Mucosa of gallbladder (tissue), 1 donor: ENCODE measurements at regions not wholly inside any gene's neighbourhood (a gene's known extent, or its start where the extent isn't known, plus 50 kb on each side); places are given as distances from the start of the nearest gene placed in this dataset.

Experiments used
- DNase-seq: peaks from one replicate; pipeline ENCODE4 v3.0.0-alpha.2; 2020; ENCODE audit warnings: low spot score
- donor health status: DM: no; HTN: no; CAD: no.

- DNase-seq: no peak
Measured at GRCh38 chr5:145246961-145247744, 588.0 kb downstream of the PRELID2 start.

DNA sequence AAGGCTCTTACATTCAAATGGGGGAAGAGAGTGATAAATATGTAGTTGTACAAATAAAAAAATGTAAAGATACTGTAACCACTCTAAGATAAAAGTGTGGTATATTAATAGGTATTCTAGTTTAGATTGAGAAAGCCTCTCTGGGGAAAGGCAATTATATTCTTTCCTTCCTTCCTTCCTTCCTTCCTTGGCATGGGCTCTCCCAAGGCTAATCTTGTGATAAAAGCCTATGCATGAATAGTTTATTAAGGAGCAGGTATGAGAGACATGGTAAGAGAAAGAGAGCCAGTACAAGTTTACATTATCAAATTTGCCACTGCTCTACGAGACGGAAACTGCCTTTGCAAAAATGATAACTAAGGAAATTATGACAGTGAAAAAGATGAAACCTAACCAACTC, 588.8 kb downstream of the PRELID2 start:
- no peak for DNase-seq

DNA sequence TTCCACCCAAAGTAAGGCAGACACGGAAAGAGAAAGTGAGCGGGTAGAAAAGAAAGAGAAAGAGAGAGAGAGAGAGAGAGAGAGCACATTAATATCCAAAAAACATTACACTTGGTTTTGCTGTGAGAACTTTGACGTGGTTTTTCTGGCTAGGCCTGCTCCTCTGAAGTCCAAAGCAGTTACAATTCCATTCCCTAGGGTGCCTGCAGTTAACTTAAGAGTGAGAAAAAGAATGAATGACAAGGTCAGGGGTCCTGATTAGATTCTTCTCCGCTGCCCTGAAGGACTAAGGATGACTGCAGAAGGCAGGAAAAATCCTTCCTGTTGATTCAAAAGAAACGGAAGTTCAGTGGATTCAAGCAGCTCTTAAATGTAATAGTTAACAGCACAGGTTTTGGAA, 589.8 kb downstream of the PRELID2 start:
- DNase-seq: no peak

- DNase-seq: no peak
Measured at GRCh38 chr5:145244788-145245187, 590.4 kb downstream of the PRELID2 start.

GRCh38 chr5:145244251-145244650, 590.9 kb downstream of the PRELID2 start:
- DNase-seq: no peak

DNA sequence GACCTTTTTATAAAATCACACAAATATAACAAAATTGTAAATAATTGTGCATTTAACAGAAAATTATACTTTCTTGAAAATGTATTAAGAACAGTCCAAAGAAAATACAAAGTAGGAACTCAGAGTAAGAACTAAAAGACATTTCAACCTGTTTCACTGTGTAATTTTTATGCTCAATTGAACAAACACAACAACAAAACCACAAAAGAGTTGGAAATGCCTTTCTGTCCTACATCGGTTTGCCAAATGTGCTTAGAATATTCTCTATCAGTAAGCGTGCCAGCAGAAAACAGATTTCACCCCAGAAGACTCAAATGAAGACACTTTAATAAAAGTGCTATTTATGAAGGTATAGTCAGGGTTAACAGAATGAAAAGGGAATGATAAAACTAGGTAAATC, 592.1 kb downstream of the PRELID2 start:
- DNase-seq: no peak

DNA sequence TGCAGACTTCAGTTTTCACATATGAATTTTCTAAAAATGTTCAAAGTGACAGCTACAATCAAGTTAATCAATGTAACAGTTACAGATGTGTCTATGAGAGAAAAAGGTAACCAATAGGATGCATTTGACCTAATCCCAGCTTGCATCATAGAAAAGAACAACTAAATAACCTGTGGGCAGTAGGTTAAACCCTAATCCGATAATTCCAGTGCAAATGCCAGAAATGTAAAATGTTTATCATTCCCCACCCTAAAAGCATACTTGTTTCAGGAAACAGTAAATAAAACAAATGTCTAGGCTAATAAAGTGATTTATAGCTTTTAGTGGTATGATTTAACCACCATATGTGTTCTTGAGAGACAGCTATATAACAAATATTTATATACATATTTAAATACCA, 592.6 kb downstream of the PRELID2 start:
- DNase-seq: no peak

DNA sequence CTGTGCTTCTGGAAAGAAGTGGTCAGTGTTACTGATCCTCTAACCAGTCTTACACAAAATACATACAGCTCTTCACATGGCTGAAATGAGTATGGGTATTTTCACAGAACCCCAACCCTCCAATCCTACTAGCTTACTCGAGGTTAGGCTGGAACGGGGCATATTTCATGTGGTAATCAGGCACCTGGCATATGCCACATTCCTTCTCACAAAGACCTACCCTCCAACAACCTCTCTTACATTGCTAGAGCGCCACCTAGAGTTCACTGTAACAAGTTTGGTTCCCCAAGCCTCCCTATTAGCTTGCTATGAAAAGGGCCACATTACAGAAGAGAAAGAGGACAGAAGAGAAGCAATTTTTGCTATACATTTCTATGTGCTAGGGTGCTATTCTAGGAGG, 597.3 kb downstream of the PRELID2 start:
- DNase-seq: peak; percentile 18

GRCh38 chr5:145236983-145237382, 598.2 kb downstream of the PRELID2 start:
- DNase-seq: no peak

GRCh38 chr5:145236127-145236526, 599.0 kb downstream of the PRELID2 start:
- no peak for DNase-seq

DNA sequence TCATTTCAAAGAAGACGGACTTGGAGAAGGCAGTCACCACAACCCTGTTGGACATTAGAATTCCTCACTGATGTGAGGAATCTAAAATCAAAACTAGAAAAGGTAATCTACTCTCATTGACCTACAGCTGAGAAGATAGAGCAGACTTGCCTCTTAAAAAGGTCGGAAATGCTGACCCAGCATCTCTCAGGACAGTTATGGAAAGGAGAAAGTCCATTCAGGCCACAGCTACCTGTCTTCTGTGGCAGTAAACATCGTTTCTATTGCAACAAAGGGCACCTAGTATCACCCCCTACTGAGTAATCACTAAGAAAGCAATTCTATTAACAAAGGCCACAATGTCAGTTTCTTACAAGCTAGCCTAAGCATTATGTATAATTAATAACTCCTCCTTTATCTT, 601.7 kb downstream of the PRELID2 start:
- peak; percentile 36 for DNase-seq

GRCh38 chr5:145230781-145231180, 604.4 kb downstream of the PRELID2 start:
- no peak for DNase-seq

- no peak for DNase-seq
Measured at GRCh38 chr5:145228564-145228963, 606.6 kb downstream of the PRELID2 start.

DNA sequence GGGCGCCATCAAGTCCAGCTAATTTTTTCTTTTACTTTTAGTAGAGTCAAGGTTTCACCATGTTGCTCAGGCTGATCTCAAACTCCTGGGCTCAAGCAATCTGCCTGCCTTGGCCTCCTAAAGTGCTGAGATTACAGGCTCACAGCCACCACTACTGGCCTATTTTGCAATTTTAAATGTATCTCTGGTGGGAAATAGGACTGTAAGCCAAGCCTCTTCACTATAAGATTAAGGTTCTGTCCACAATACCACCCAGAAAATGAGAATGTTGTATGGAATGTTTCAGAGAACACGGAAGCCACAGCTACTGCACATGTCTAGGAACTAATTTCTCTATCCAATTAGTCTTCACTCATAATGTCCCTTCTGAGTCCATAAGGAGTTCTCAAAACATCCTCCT, 607.3 kb downstream of the PRELID2 start:
- no peak for DNase-seq

GRCh38 chr5:145226726-145227125, 608.4 kb downstream of the PRELID2 start:
- no peak for DNase-seq

DNA sequence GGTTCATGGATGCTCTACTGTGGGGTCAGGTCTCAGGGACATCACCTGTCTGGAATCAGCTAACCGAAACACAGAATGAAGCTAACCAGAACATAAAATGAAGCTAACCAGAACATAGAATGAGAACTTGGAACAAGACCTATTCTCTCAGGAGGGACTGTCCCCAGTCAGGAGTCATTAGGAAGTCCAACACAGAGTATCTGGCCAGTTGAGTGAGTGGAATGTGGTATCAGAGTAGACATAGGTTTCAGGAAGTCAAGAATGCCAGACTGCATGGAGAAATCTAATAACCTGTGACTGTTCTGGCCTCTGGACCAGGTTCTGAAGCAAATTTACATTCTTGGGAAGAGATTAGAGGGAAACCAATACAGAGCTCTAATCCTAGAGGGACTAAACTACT, 609.6 kb downstream of the PRELID2 start:
- no peak for DNase-seq

GRCh38 chr5:145223582-145223981, 611.6 kb downstream of the PRELID2 start:
- DNase-seq: no peak

- DNase-seq: no peak
Measured at GRCh38 chr5:145222622-145223021, 612.5 kb downstream of the PRELID2 start.

DNA sequence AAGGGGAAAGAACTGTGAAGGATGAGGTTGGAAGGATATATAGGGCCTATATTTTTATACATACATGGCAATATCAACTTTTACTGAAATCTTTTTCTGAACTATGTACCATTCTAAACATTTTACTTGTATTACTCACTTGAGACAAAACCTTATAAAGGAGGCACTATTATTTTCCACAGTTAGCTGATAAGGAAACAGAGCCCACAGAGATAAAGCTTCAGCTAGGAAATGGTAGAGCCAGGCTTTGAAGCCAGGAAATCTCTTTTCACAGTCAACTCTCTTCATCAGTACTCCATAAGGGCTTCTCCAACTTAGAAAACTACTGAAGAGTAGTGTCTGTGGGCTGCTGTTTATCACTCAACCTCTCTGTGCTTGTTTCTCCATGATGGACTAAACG, 613.7 kb downstream of the PRELID2 start:
- no peak for DNase-seq

GRCh38 chr5:145220481-145220880, 614.7 kb downstream of the PRELID2 start:
- peak; percentile 35 for DNase-seq

DNA sequence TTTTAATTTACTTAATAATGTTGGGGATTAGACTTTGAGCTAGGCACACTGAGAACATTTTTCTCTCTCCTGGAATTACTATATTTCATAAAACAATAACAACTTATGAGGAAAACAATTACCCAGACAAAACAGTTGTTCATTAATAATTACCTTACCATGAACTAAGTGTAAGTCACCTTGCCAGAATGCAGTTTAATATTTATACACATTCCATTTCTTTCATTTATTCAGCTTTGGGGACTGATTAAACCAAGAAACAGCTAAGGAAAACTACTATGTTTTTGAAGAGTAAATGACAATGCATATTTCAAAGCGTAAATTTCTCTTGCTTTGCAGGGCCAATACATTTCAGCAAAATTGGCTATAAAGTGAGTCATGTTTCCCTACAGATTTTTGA, 616.2 kb downstream of the PRELID2 start:
- no peak for DNase-seq

DNA sequence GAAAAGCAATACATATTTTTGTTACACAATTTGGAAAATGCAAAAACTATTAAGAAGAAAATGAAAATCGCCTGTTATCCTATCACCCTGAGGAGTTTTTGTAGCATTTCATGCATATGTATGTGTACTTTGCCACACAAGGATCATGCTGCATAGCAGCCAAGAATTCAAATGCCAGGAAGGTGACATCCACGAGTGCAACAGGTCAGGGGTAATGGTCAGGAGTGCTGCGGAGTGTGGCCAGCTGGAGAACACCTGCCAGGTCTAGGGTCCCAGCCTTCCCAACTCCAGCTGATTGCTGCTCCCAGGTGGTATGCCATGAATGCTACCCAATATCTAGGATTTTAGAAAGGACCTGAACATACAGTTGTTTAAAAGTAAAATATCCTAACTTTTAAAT, 617.1 kb downstream of the PRELID2 start:
- peak; percentile 46 for DNase-seq

DNA sequence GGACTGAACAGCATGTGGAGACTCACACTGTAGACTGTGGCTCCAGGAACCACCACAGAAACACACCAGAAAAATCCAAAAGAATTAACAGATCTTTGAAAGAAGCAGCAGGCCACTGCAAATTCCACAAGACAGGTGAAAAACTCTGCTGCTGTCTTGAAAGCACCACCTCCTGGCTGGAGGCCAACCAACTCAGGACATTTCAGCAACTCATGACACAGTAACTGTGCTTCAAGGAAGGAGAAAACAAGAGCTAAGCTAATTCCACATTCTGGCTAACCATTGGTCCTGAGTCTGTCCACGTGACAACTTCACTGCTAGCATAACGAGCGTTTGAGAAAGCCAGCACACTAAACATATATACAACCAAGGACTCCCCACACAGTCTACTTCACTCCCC, 625.1 kb downstream of the PRELID2 start:
- DNase-seq: no peak

- no peak for DNase-seq
Measured at GRCh38 chr5:145205546-145205945, 629.6 kb downstream of the PRELID2 start.
